ENCODE measurements at regions not wholly inside any gene's neighbourhood (a gene's known extent, or its start where the extent isn't known, plus 50 kb on each side); places are given as distances from the start of the nearest gene placed in this dataset.

DNA sequence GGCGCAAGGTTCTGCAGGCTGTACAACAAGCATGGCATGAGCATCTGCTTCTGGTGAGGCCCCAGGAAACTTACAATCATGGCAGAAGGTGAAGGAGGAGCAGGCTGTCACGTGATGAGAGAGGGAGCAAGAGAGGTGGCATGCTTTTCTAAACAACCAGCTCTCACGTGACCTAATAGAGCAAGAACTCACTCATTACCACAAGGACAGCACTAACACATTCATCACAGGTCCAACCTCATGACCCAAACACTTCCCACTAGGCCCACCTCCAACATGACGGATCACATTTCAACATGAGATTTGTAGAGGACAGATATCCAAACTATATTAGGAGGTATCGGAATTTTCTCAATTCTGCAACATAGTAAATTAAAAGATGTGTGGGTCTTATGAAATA, 108.8 kb upstream of the DLX2 start:
- TF ChIP-seq, protein P1, sequence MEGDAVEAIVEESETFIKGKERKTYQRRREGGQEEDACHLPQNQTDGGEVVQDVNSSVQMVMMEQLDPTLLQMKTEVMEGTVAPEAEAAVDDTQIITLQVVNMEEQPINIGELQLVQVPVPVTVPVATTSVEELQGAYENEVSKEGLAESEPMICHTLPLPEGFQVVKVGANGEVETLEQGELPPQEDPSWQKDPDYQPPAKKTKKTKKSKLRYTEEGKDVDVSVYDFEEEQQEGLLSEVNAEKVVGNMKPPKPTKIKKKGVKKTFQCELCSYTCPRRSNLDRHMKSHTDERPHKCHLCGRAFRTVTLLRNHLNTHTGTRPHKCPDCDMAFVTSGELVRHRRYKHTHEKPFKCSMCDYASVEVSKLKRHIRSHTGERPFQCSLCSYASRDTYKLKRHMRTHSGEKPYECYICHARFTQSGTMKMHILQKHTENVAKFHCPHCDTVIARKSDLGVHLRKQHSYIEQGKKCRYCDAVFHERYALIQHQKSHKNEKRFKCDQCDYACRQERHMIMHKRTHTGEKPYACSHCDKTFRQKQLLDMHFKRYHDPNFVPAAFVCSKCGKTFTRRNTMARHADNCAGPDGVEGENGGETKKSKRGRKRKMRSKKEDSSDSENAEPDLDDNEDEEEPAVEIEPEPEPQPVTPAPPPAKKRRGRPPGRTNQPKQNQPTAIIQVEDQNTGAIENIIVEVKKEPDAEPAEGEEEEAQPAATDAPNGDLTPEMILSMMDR (conservative IDR thresholded peaks at IDR 0.05 in 1 of 2, IDR thresholded peaks at IDR 0.05 in 1 of 2; ENCODE audit: extremely low read depth in 1 of 2, insufficient read depth in 1 of 2, low read depth in 1 of 2, low read length in 2 of 2): no peak
- no peak for TF ChIP-seq EZH2 (IDR thresholded peaks at IDR 0.05; ENCODE audit: borderline replicate concordance, low read length)
